ENCODE measurements at regions not wholly inside any gene's neighbourhood (a gene's known extent, or its start where the extent isn't known, plus 50 kb on each side); places are given as distances from the start of the nearest gene placed in this dataset.

- no peaks in the 10 kb centered on the region for H3K36me3 ChIP-seq (ENCODE audit: control insufficient read depth in 2 of 4, insufficient read depth in 4 of 4, low read length in 3 of 4)
These were observed 109.5 kb downstream of the PLCE1 start for GRCh38 chr10:94103192-94103591.

More at GRCh38 chr10:94103192-94103591, 109.5 kb downstream of the PLCE1 start:
- ChIA-PET POLR2A (ENCODE audit: partially characterized antibody) (no interaction called here), CTCF (ENCODE audit: partially characterized antibody) (interaction anchor here (1.6 kb wide), 1 partner anchor 282 kb away, joined by 4 read pairs; no protein-coding TSS in a partner anchor)
- Histone ChIP-seq H3K23me2 (ENCODE audit: low read depth, low read length) (no peaks in the 10 kb centered on the region), H3K56ac (replicated peaks; ENCODE audit: insufficient read length, low read depth, low read length) (no peak overlapping the region), H3K4me2 (ENCODE audit: insufficient read depth in 1 of 2, low read depth in 2 of 2, low read length in 2 of 2) (no peak overlapping the region), H2BK12ac (ENCODE audit: low read depth, low read length) (no peak overlapping the region), H4K20me1 (replicated peaks in 1 of 2; ENCODE audit: control insufficient read depth in 1 of 2, insufficient read depth in 2 of 2, low read length in 2 of 2) (peaks cover 0 to 2% of the 10 kb centered on the region in 2 experiments), H3K4me1 (replicated peaks in 1 of 4; ENCODE audit: control insufficient read depth in 3 of 4, insufficient read depth in 4 of 4, low read length in 3 of 4) (no peaks in the 10 kb centered on the region), H4K91ac (replicated peaks; ENCODE audit: insufficient read length, low read length) (no peak overlapping the region), H3K27me3 (replicated peaks in 1 of 4; ENCODE audit: control insufficient read depth in 3 of 4, extremely low read depth in 1 of 4, insufficient read depth in 3 of 4, low read length in 3 of 4) (no peaks in the 10 kb centered on the region), H3K9ac (replicated peaks in 1 of 4; ENCODE audit: extremely low read depth in 1 of 4, low read depth in 3 of 4, low read length in 3 of 4) (no peak overlapping the region), H4K5ac (ENCODE audit: insufficient read length, low read depth, low read length) (no peak overlapping the region), H2AFZ (ENCODE audit: low read length) (no peak overlapping the region), H3K79me1 (ENCODE audit: low read depth, low read length) (no peaks in the 10 kb centered on the region), H4K8ac (ENCODE audit: extremely low read depth, insufficient read depth, low read length) (no peak overlapping the region), H3K4me3 (ENCODE audit: extremely low read depth in 1 of 4, insufficient read depth in 2 of 4, low read depth in 3 of 4, low read length in 4 of 4) (no peak overlapping the region), H2BK15ac (ENCODE audit: low read length) (no peak overlapping the region), H3K79me2 (ENCODE audit: control insufficient read depth in 1 of 2, insufficient read depth in 2 of 2, low read length in 2 of 2) (no peaks in the 10 kb centered on the region), H2BK20ac (ENCODE audit: low read length) (no peak overlapping the region), H2BK5ac (ENCODE audit: low read depth, low read length) (no peak overlapping the region), H2BK120ac (replicated peaks; ENCODE audit: low read depth, low read length) (no peak overlapping the region), H3K9me3 (ENCODE audit: insufficient read depth in 2 of 2, low read depth in 1 of 2, low read length in 1 of 2) (no peaks in the 10 kb centered on the region), H3K4ac (replicated peaks; ENCODE audit: insufficient read length, low read depth, low read length) (no peak overlapping the region), H3K23ac (ENCODE audit: insufficient read length) (no peak overlapping the region), H2AK5ac (ENCODE audit: low read depth, low read length) (no peak overlapping the region), H3K14ac (ENCODE audit: insufficient read length) (no peak overlapping the region), H3K27ac (ENCODE audit: low read depth, low read length) (no peak overlapping the region), H3K18ac (ENCODE audit: extremely low read depth, low read length) (no peak overlapping the region)
- DNase-seq (ENCODE audit: low read depth in 1 of 2, low spot score in 2 of 2) (no peak), FAIRE-seq (no peak)
- no peak for TF ChIP-seq SAP30 (IDR thresholded peaks at IDR 0.05; ENCODE audit: insufficient read depth, insufficient replicate concordance, low read length)
- no peak for TF ChIP-seq ATF3 (IDR thresholded peaks at IDR 0.05; ENCODE audit: insufficient read depth, low read depth, low read length)
- no peak for TF ChIP-seq SIRT6 (IDR thresholded peaks at IDR 0.05; ENCODE audit: low read length)
- TF ChIP-seq KDM4A (IDR thresholded peaks at IDR 0.05; ENCODE audit: low read depth, low read length, severe bottlenecking): no peak
- TF ChIP-seq CBX8 (IDR thresholded peaks at IDR 0.05; ENCODE audit: borderline replicate concordance, low read depth, low read length): no peak
- no peak for TF ChIP-seq SP1 (IDR thresholded peaks at IDR 0.05; ENCODE audit: low read depth, low read length)
- TF ChIP-seq SIX5 (IDR thresholded peaks at IDR 0.05; ENCODE audit: low read depth, low read length): no peak
- no peak for TF ChIP-seq SP2 (IDR thresholded peaks at IDR 0.05; ENCODE audit: low read length)
- WGBS, 2 experiments (ENCODE audit: extremely low coverage in 1 of 2, insufficient coverage in 1 of 2, insufficient read length in 1 of 2, insufficient replicate concordance in 2 of 2, low coverage in 1 of 2, low lambda C conversion rate in 2 of 2, missing lambda C conversion rate in 1 of 2): 83% methylated on average over 2 of the region's 2 CpGs; no CpG with 5 or more reads in 1 of the 2 experiments

Data from H1 (cell line).